Astrocyte (in vitro differentiated cells and primary cell): ENCODE measurements at regions not wholly inside any gene's neighbourhood (a gene's known extent, or its start where the extent isn't known, plus 50 kb on each side); places are given as distances from the start of the nearest gene placed in this dataset.

Source experiments
- DNase-seq: peaks from one replicate; pipeline ENCODE4 v3.0.0-alpha.2; 2010; ENCODE audit warnings: low read depth
- FAIRE-seq: peaks from 2 replicates; lab custom pipeline; 2011; peaks lifted over from hg19 to GRCh38; lab: Jason Lieb, UNC
- H2AFZ ChIP-seq: 2 replicates; pipeline ENCODE4 v1.6.0; 2012; ENCODE audit warnings: low read depth, low read length, inconsistent platforms
- H3K27ac ChIP-seq: 2 replicates; pipeline ENCODE4 v1.5.1; 2011; ENCODE audit warnings: low read depth, low read length, inconsistent platforms
- H3K27me3 ChIP-seq: 2 replicates; pipeline ENCODE4 v1.6.0; 2011; ENCODE audit warnings: low read length, inconsistent platforms; ENCODE audit not compliant: insufficient read depth
- H3K36me3 ChIP-seq: 2 replicates; pipeline ENCODE4 v1.5.1; 2011; ENCODE audit warnings: low read length, inconsistent platforms; ENCODE audit not compliant: insufficient read depth
- H3K4me1 ChIP-seq: 2 replicates; pipeline ENCODE4 v1.5.1; 2011; ENCODE audit warnings: low read length, inconsistent platforms; ENCODE audit not compliant: insufficient read depth
- H3K4me2 ChIP-seq: 2 replicates; pipeline ENCODE4 v1.6.0; 2012; ENCODE audit warnings: low read length, inconsistent platforms
- H3K4me3 ChIP-seq: 2 replicates; pipeline ENCODE4 v1.5.1; 2011; ENCODE audit warnings: low read depth, mild to moderate bottlenecking, low read length, inconsistent platforms; ENCODE audit not compliant: insufficient read depth
- H3K79me2 ChIP-seq: 2 replicates; pipeline ENCODE4 v1.6.0; 2012; ENCODE audit warnings: mild to moderate bottlenecking, low read length, inconsistent platforms; ENCODE audit not compliant: insufficient read depth
- H3K9ac ChIP-seq: 2 replicates; pipeline ENCODE4 v1.6.0; 2012; ENCODE audit warnings: mild to moderate bottlenecking, low read length, inconsistent platforms
- H3K9me3 ChIP-seq: 2 replicates; pipeline ENCODE4 v1.5.1; 2012; ENCODE audit warnings: low read depth, mild to moderate bottlenecking, low read length, inconsistent platforms; ENCODE audit not compliant: insufficient read depth
- H4K20me1 ChIP-seq: 2 replicates; pipeline ENCODE4 v1.6.0; 2012; ENCODE audit warnings: low read length, inconsistent platforms; ENCODE audit not compliant: insufficient read depth
- H3K27ac Mint-ChIP-seq: one replicate; pipeline ENCODE4 v1.8.0; 2021; ENCODE audit warnings: mild to moderate bottlenecking, mixed read lengths; ENCODE audit not compliant: unreplicated experiment
- H3K27me3 Mint-ChIP-seq: one replicate; pipeline ENCODE4 v1.8.0; 2021; ENCODE audit warnings: low read depth, mixed read lengths; ENCODE audit not compliant: unreplicated experiment
- H3K36me3 Mint-ChIP-seq: one replicate; pipeline ENCODE4 v1.8.0; 2021; ENCODE audit warnings: low read depth, mixed read lengths; ENCODE audit not compliant: unreplicated experiment
- H3K4me1 Mint-ChIP-seq: one replicate; pipeline ENCODE4 v1.8.0; 2021; ENCODE audit warnings: low read depth, mixed read lengths; ENCODE audit not compliant: unreplicated experiment
- H3K4me3 Mint-ChIP-seq: one replicate; pipeline ENCODE4 v1.8.0; 2021; ENCODE audit warnings: mild to moderate bottlenecking, moderate library complexity, mixed read lengths; ENCODE audit not compliant: unreplicated experiment
- H3K9me3 Mint-ChIP-seq: one replicate; pipeline ENCODE4 v1.8.0; 2021; ENCODE audit warnings: mild to moderate bottlenecking, mixed read lengths; ENCODE audit not compliant: unreplicated experiment
- EZH2 ChIP-seq: IDR thresholded peaks from 2 replicates; pipeline ENCODE4 v1.6.1; 2012; ENCODE audit warnings: mild to moderate bottlenecking, low read length, inconsistent platforms; ENCODE audit not compliant: insufficient read depth
- TF ChIP-seq, protein P1 (sequence below): IDR thresholded peaks from 2 replicates; pipeline ENCODE4 v1.5.1; 2011; ENCODE audit warnings: low read depth, mild to moderate bottlenecking, inconsistent platforms, low read length, moderate library complexity; ENCODE audit not compliant: insufficient read depth

GRCh38 chrX:149992918-149993317 lies 54.6 kb upstream of the EOLA2 start:
- H3K27me3 Mint-ChIP-seq = no peaks in the 10 kb centered on the region
- no peaks in the 10 kb centered on the region for H3K27me3 ChIP-seq
- H3K4me1 Mint-ChIP-seq = no peaks in the 10 kb centered on the region
- H3K27ac Mint-ChIP-seq = no peak overlapping the region
- no peak overlapping the region for H3K9ac ChIP-seq
- H3K4me3 ChIP-seq = no peak overlapping the region
- H3K9me3 ChIP-seq = no peaks in the 10 kb centered on the region
- H3K36me3 ChIP-seq = no peaks in the 10 kb centered on the region
- H3K4me1 ChIP-seq = no peaks in the 10 kb centered on the region
- H4K20me1 ChIP-seq = no peaks in the 10 kb centered on the region
- no peak overlapping the region for H2AFZ ChIP-seq
- H3K36me3 Mint-ChIP-seq = peaks cover 6% of the 10 kb centered on the region
- DNase-seq (no peak), FAIRE-seq (peak; percentile 66)
- H3K4me3 Mint-ChIP-seq = no peak overlapping the region
- H3K4me2 ChIP-seq = no peak overlapping the region
- H3K27ac ChIP-seq = no peak overlapping the region
- H3K79me2 ChIP-seq = no peaks in the 10 kb centered on the region
- TF ChIP-seq EZH2 = no peak
- TF ChIP-seq, protein P1, sequence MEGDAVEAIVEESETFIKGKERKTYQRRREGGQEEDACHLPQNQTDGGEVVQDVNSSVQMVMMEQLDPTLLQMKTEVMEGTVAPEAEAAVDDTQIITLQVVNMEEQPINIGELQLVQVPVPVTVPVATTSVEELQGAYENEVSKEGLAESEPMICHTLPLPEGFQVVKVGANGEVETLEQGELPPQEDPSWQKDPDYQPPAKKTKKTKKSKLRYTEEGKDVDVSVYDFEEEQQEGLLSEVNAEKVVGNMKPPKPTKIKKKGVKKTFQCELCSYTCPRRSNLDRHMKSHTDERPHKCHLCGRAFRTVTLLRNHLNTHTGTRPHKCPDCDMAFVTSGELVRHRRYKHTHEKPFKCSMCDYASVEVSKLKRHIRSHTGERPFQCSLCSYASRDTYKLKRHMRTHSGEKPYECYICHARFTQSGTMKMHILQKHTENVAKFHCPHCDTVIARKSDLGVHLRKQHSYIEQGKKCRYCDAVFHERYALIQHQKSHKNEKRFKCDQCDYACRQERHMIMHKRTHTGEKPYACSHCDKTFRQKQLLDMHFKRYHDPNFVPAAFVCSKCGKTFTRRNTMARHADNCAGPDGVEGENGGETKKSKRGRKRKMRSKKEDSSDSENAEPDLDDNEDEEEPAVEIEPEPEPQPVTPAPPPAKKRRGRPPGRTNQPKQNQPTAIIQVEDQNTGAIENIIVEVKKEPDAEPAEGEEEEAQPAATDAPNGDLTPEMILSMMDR = no peak
- H3K9me3 Mint-ChIP-seq = no peaks in the 10 kb centered on the region

DNA sequence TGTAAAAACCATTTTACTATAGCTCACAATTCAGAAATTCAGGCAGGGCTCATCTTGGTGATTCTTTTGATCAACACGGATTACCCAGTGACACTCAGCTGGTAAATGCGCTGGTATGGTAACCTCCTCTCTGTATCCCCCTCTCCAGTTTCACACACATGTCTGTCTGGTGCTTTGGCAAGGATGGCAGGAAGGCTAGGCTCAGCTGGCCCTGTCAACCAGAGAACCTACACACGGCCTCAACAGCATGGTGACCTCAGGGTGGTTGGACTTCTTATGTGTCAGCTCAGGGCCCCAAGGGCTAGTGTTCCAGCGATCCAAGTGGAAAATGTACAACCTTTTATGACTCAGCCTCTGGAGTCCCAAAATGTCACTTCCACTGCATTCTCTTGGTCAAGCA lies 55.7 kb upstream of the EOLA2 start:
- no peaks in the 10 kb centered on the region for H4K20me1 ChIP-seq
- TF ChIP-seq EZH2 = no peak
- TF ChIP-seq, protein P1 = no peak
- H3K27me3 Mint-ChIP-seq = no peaks in the 10 kb centered on the region
- no peaks in the 10 kb centered on the region for H3K9me3 ChIP-seq
- H3K27me3 ChIP-seq = no peaks in the 10 kb centered on the region
- H3K36me3 Mint-ChIP-seq = peaks cover 6% of the 10 kb centered on the region
- no peak overlapping the region for H3K4me2 ChIP-seq
- no peaks in the 10 kb centered on the region for H3K4me1 Mint-ChIP-seq
- no peak overlapping the region for H2AFZ ChIP-seq
- no peak for FAIRE-seq
- no peaks in the 10 kb centered on the region for H3K4me1 ChIP-seq
- DNase-seq = no peak
- no peaks in the 10 kb centered on the region for H3K9me3 Mint-ChIP-seq
- no peak overlapping the region for H3K4me3 ChIP-seq
- H3K27ac ChIP-seq = no peak overlapping the region
- no peak overlapping the region for H3K4me3 Mint-ChIP-seq
- no peaks in the 10 kb centered on the region for H3K79me2 ChIP-seq
- no peak overlapping the region for H3K9ac ChIP-seq
- H3K36me3 ChIP-seq = no peaks in the 10 kb centered on the region
- no peak overlapping the region for H3K27ac Mint-ChIP-seq

- Histone ChIP-seq H3K27me3 (no peaks in the 10 kb centered on the region), H3K4me1 (no peaks in the 10 kb centered on the region), H3K4me3 (no peak overlapping the region), H3K9ac (no peak overlapping the region), H3K4me2 (no peak overlapping the region), H3K9me3 (no peaks in the 10 kb centered on the region), H3K27ac (no peak overlapping the region), H4K20me1 (no peaks in the 10 kb centered on the region), H3K36me3 (no peaks in the 10 kb centered on the region), H3K79me2 (no peaks in the 10 kb centered on the region), H2AFZ (no peak overlapping the region)
- Mint-ChIP-seq H3K36me3 (peaks cover 6% of the 10 kb centered on the region), H3K27me3 (no peaks in the 10 kb centered on the region), H3K4me1 (no peaks in the 10 kb centered on the region), H3K9me3 (no peaks in the 10 kb centered on the region), H3K27ac (no peak overlapping the region), H3K4me3 (no peak overlapping the region)
- DNase-seq = no peak
- no peak for TF ChIP-seq EZH2
- TF ChIP-seq, protein P1 = no peak
- FAIRE-seq = peak; percentile 54
These were observed 58.2 kb upstream of the EOLA2 start for GRCh38 chrX:149996515-149996914.
